OCI-LY1 (cell line): ENCODE measurements at regions not wholly inside any gene's neighbourhood (a gene's known extent, or its start where the extent isn't known, plus 50 kb on each side); places are given as distances from the start of the nearest gene placed in this dataset.

Experiments used
- CTCF ChIP-seq: fragments of 200-600 bp; sonication (generic), shearing (Covaris generic); IDR thresholded peaks from 2 replicates; pipeline ENCODE4 v1.5.1; 2017; ENCODE audit warnings: mild to moderate bottlenecking, antibody characterized with exemption, low read length, moderate library complexity, mixed read lengths
- EZH2 ChIP-seq: fragments of 200-600 bp; sonication (generic), shearing (Covaris generic); IDR thresholded peaks from 2 replicates; pipeline ENCODE4 v1.8.0; 2017; ENCODE audit warnings: borderline replicate concordance, mixed run types, mild to moderate bottlenecking, antibody characterized with exemption, low read length, moderate library complexity, mixed read lengths

DNA sequence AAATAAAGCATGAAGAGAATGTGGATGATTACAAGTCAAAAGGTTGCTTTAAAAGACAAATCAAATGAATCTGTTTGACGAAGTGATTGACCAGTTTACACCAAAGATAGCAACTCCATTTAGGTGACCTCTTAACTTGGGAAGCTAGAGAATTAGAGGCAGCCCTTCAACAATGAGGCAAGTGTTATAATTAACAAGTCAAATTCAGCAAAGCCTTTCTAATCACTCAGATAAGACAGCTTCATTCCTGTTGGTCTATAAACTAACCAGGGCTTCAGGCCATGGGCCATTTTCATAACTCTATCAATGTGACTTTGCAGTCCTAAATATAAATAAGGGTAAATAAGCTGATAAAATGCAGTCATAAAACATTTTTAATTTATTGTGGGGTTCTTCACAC lies 712.2 kb upstream of the SEMA6A start:
- no peak for TF ChIP-seq CTCF
- TF ChIP-seq EZH2, result no peak
